Mammary epithelial cell (primary cell): ENCODE measurements at regions not wholly inside any gene's neighbourhood (a gene's known extent, or its start where the extent isn't known, plus 50 kb on each side); places are given as distances from the start of the nearest gene placed in this dataset.

Source experiments
- EZH2 ChIP-seq: IDR thresholded peaks from 2 replicates; pipeline ENCODE4 v1.6.1; 2012; ENCODE audit warnings: low read length, inconsistent platforms, borderline replicate concordance
- TF ChIP-seq, protein P1 (sequence below), 2 donors: IDR thresholded peaks in 1 of 2; conservative IDR thresholded peaks in 1 of 2; 2 replicates each; pipeline ENCODE4 v1.5.1; 2011 to 2012; ENCODE audit warnings: inconsistent platforms in 2 of 2, low read length in 2 of 2, mild to moderate bottlenecking in 2 of 2, control low read depth in 1 of 2, low read depth in 1 of 2; ENCODE audit not compliant: insufficient read depth in 1 of 2; ENCODE audit errors: extremely low read depth in 1 of 2

DNA sequence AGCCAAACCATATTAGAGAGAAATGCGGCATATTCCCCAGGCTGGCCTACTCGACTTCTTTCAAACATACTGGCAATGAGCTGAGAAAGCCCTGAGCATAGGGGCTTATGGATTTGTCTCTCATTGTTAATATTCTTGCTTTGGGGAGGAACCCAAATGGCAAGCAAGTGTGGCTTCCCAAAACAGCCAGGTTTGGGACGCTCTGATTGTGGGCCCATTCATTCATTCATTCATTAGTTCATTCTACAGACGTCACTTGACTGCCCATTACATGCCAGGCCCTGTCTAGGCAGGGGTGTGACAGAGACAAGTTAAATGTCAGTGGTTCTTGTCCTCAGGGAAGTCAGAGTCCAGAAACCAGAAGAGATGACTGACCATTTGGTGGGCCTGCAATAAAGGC is 77.4 kb upstream of the THBS1 start:
- TF ChIP-seq, protein P1, sequence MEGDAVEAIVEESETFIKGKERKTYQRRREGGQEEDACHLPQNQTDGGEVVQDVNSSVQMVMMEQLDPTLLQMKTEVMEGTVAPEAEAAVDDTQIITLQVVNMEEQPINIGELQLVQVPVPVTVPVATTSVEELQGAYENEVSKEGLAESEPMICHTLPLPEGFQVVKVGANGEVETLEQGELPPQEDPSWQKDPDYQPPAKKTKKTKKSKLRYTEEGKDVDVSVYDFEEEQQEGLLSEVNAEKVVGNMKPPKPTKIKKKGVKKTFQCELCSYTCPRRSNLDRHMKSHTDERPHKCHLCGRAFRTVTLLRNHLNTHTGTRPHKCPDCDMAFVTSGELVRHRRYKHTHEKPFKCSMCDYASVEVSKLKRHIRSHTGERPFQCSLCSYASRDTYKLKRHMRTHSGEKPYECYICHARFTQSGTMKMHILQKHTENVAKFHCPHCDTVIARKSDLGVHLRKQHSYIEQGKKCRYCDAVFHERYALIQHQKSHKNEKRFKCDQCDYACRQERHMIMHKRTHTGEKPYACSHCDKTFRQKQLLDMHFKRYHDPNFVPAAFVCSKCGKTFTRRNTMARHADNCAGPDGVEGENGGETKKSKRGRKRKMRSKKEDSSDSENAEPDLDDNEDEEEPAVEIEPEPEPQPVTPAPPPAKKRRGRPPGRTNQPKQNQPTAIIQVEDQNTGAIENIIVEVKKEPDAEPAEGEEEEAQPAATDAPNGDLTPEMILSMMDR (conservative IDR thresholded peaks at IDR 0.05 in 1 of 2, IDR thresholded peaks at IDR 0.05 in 1 of 2; ENCODE audit: extremely low read depth in 1 of 2, insufficient read depth in 1 of 2, low read depth in 1 of 2, low read length in 2 of 2) = no peak
- TF ChIP-seq EZH2 = no peak
